Heart left ventricle (tissue), 16 donors: ENCODE measurements at regions not wholly inside any gene's neighbourhood (a gene's known extent, or its start where the extent isn't known, plus 50 kb on each side); places are given as distances from the start of the nearest gene placed in this dataset.

Experiments
- ATAC-seq, 4 donors: fragments of 200-7000 bp; cut with Tn5 transposase; one replicate each; pipeline ENCODE4 v1.9.1; 2020 to 2022; ENCODE audit warnings: moderate library complexity in 4 of 4, mild to moderate bottlenecking in 3 of 4, moderate number of reproducible peaks in 1 of 4
- DNase-seq, 5 donors: peaks; one replicate each; pipeline ENCODE4 v3.0.0-alpha.2; 2020
- H3K27ac ChIP-seq, 12 donors: fragments of 200-600 bp; sonication (generic) in 4 of 12; one replicate each; pipeline versions ENCODE4 v1.5.0 to v1.8.0; 2016 to 2022; ENCODE audit warnings: mild to moderate bottlenecking in 2 of 12
- H3K27me3 ChIP-seq, 9 donors: fragments of 200-600 bp; sonication (generic) in 2 of 9; one replicate each; pipeline versions ENCODE4 v1.5.1 to v1.8.0; 2016 to 2022; ENCODE audit warnings: mild to moderate bottlenecking in 3 of 9
- H3K36me3 ChIP-seq, 9 donors: fragments of 200-600 bp; sonication (generic) in 2 of 9; one replicate each; pipeline versions ENCODE4 v1.5.0 to v1.8.0; 2018 to 2022; ENCODE audit warnings: mild to moderate bottlenecking in 2 of 9
- H3K4me1 ChIP-seq, 12 donors: fragments of 200-600 bp; sonication (generic) in 4 of 12; one replicate each; pipeline versions ENCODE4 v1.5.0 to v1.8.0; 2016 to 2022; ENCODE audit warnings: mild to moderate bottlenecking in 3 of 12
- H3K4me3 ChIP-seq, 12 donors: fragments of 200-600 bp; sonication (generic) in 4 of 12; one replicate each; pipeline versions ENCODE4 v1.5.0 to v1.8.0; 2017 to 2022; ENCODE audit warnings: mild to moderate bottlenecking in 9 of 12, moderate library complexity in 4 of 12
- H3K9me3 ChIP-seq, 12 donors: fragments of 200-600 bp; sonication (generic) in 4 of 12; one replicate each; pipeline versions ENCODE4 v1.5.0 to v1.8.0; 2016 to 2022; ENCODE audit warnings: mild to moderate bottlenecking in 1 of 12
- CTCF ChIP-seq, 12 donors: fragments of 200-600 bp; sonication (generic) in 4 of 12; IDR thresholded peaks; one replicate each; pipeline versions ENCODE4 v1.5.0 to v1.8.0; 2018 to 2022; ENCODE audit warnings: antibody characterized with exemption in 12 of 12, mild to moderate bottlenecking in 5 of 12
- POLR2A ChIP-seq, 2 donors: fragments of 450-650 bp; IDR thresholded peaks; one replicate each; pipeline ENCODE4 v1.6.1; 2017; ENCODE audit warnings: antibody characterized with exemption in 2 of 2, mild to moderate bottlenecking in 2 of 2, moderate library complexity in 2 of 2
- WGBS, 4 donors: extraction: QIAGEN DNeasy Blood & Tissue Kit in 2 of 4; methylation state at CpG; one replicate each; pipeline versions ENCODE4 v1.1.5 to v1.1.7; 2013 to 2018; 5-methylcytosine and 5-hydroxymethylcytosine counted together
- intact Hi-C, 10 donors: fragments of 100-400 bp; cut with DNase I; formaldehyde crosslinking; loops; one replicate each; pipeline versions ENCODE4 v1.11.1 to v1.14.2; 2022
- donor health status: ischemic (EF 13 %, LVEDD 7.1; RV severe dilation, severe dysfunction).
- donor health status: healthy with polysubstance abuse.
- donor health status: DM: no; HTN: yes; CAD: no.
- donor health status: DM: no; HTN: no; CAD: no.
- donor health status: ischemic (EF 25% LVEDD 6.9; RV normal size, moderate dysfunction).
- donor health status: ischemic (EF 25% LVEDD 5.7; RV mildly dilated, moderate dysfunction).
- donor health status: healthy.
- donor health status: DM: yes; HTN: yes; CAD: no.
- donor health status: ischemic (EF 35%, LVEDD 5.7; RV mildly dilated, moderate dysfunction).
- donor health status: nonischemic (EF 11% LVEDD 7.7; RV severe dilation, severe dysfunction).
- donor health status: DM: yes; HTN: yes; CAD: no.
- donor health status: PGD.
- donor health status: ischemic (EF 29% LVEDD 5.4; RV normal size, mild dysfunction).
- donor health status: nonischemic (EF 23%, LVEDD 6.1; RV moderate dilation, normal function).

GRCh38 chr3:187998611-187999010 is 155.3 kb upstream of the LPP start:
- DNase-seq (no peak), ATAC-seq (no peak)
- no peaks in the 10 kb centered on the region for H3K27me3 ChIP-seq
- TF ChIP-seq CTCF (IDR thresholded peaks at IDR 0.05) (no peak), POLR2A (IDR thresholded peaks at IDR 0.05) (no peak)
- no peaks in the 10 kb centered on the region for H3K36me3 ChIP-seq
- H3K4me1 ChIP-seq: peaks cover 0 to 22% (median 0%) of the 10 kb centered on the region in 12 donors
- intact Hi-C loops: no loop called here
- 91 to 96% (median 91%) methylated on average over 3 of the region's 3 CpGs for WGBS, 4 donors
- H3K4me3 ChIP-seq: no peak overlapping the region
- no peaks in the 10 kb centered on the region for H3K9me3 ChIP-seq
- no peak overlapping the region for H3K27ac ChIP-seq

GRCh38 chr3:187999821-188000220 is 154.1 kb upstream of the LPP start:
- ATAC-seq (no peak), DNase-seq (no peak)
- no peaks in the 10 kb centered on the region for H3K9me3 ChIP-seq
- H3K4me1 ChIP-seq: peaks cover 0 to 22% (median 0%) of the 10 kb centered on the region in 12 donors
- intact Hi-C loops: no loop called here
- peak overlapping the region in 1 of 12 donors; percentile 82 for H3K27ac ChIP-seq
- 66 to 73% (median 69%) methylated on average over 4 of the region's 4 CpGs for WGBS, 4 donors
- no peaks in the 10 kb centered on the region for H3K27me3 ChIP-seq
- H3K4me3 ChIP-seq: no peak overlapping the region
- TF ChIP-seq POLR2A (IDR thresholded peaks at IDR 0.05) (no peak), CTCF (IDR thresholded peaks at IDR 0.05) (no peak)
- no peaks in the 10 kb centered on the region for H3K36me3 ChIP-seq

- Histone ChIP-seq H3K36me3 (no peaks in the 10 kb centered on the region), H3K4me1 (peaks cover 0 to 22% (median 0%) of the 10 kb centered on the region in 12 donors), H3K4me3 (no peak overlapping the region), H3K27ac (peak overlapping the region in 1 of 12 donors; percentile 82), H3K9me3 (no peaks in the 10 kb centered on the region), H3K27me3 (no peaks in the 10 kb centered on the region)
- intact Hi-C loops: no loop called here
- no peak for TF ChIP-seq CTCF (IDR thresholded peaks at IDR 0.05)
- no peak for TF ChIP-seq POLR2A (IDR thresholded peaks at IDR 0.05)
- ATAC-seq (no peak), DNase-seq (no peak)
- 58 to 67% (median 63%) methylated on average over 6 of the region's 6 CpGs for WGBS, 4 donors
Observed at GRCh38 chr3:188000361-188000861, 153.5 kb upstream of the LPP start.

- no peak for DNase-seq
- TF ChIP-seq CTCF (IDR thresholded peaks at IDR 0.05) (no peak), POLR2A (IDR thresholded peaks at IDR 0.05) (no peak)
- H3K27me3 ChIP-seq: no peaks in the 10 kb centered on the region
- ATAC-seq: no peak
- no peak overlapping the region for H3K4me3 ChIP-seq
- H3K27ac ChIP-seq: peak overlapping the region in 1 of 12 donors; percentile 82
- no peaks in the 10 kb centered on the region for H3K9me3 ChIP-seq
- 68 to 85% (median 78%) methylated on average over 3 of the region's 3 CpGs for WGBS, 4 donors
- H3K4me1 ChIP-seq: peaks cover 0 to 22% (median 0%) of the 10 kb centered on the region in 12 donors
- no peaks in the 10 kb centered on the region for H3K36me3 ChIP-seq
- intact Hi-C loops: no loop called here
Observed at GRCh38 chr3:188001093-188001492, 152.9 kb upstream of the LPP start.
